ENCODE measurements at regions not wholly inside any gene's neighbourhood (a gene's known extent, or its start where the extent isn't known, plus 50 kb on each side); places are given as distances from the start of the nearest gene placed in this dataset.
"Not testable (repeated sequence)": the region's sequence is repeated elsewhere in the genome, so short reads cannot be mapped to it uniquely, and the experiment has no call there.

GRCh38 chr12:76176940-76177339 lies 92.5 kb upstream of the NAP1L1 start:
- H3K27ac Mint-ChIP-seq: no peak overlapping the region
- H3K4me3 Mint-ChIP-seq: no peak overlapping the region
- peaks cover 2% of the 10 kb centered on the region for H3K27me3 Mint-ChIP-seq (ENCODE audit: low read depth)
- no peak for DNase-seq (ENCODE audit: low spot score in 2 of 2, unreplicated experiment in 2 of 2)
- TF ChIP-seq CTCF (IDR thresholded peaks at IDR 0.05; ENCODE audit: unreplicated experiment): no peak
- H3K36me3 Mint-ChIP-seq: no peaks in the 10 kb centered on the region
- H3K4me1 Mint-ChIP-seq: no peaks in the 10 kb centered on the region
- H3K9me3 Mint-ChIP-seq: no peaks in the 10 kb centered on the region

- not testable (repeated sequence) for H3K27ac Mint-ChIP-seq, H3K4me3 Mint-ChIP-seq
Observed at GRCh38 chr12:76175946-76176345, 91.5 kb upstream of the NAP1L1 start.

GRCh38 chr12:76173756-76174155 lies 89.3 kb upstream of the NAP1L1 start:
- Mint-ChIP-seq H3K27me3 (ENCODE audit: low read depth) (no peaks in the 10 kb centered on the region), H3K27ac (no peak overlapping the region), H3K4me1 (no peaks in the 10 kb centered on the region), H3K36me3 (no peaks in the 10 kb centered on the region), H3K9me3 (peaks cover under 1% of the 10 kb centered on the region), H3K4me3 (no peak overlapping the region)
- no peak for TF ChIP-seq CTCF (IDR thresholded peaks at IDR 0.05; ENCODE audit: unreplicated experiment)
- no peak for DNase-seq (ENCODE audit: low spot score in 2 of 2, unreplicated experiment in 2 of 2)

More at GRCh38 chr12:76175946-76176345, 91.5 kb upstream of the NAP1L1 start:
- H3K4me1 Mint-ChIP-seq; H3K27me3 Mint-ChIP-seq (ENCODE audit: low read depth); H3K36me3 Mint-ChIP-seq; H3K9me3 Mint-ChIP-seq; DNase-seq (ENCODE audit: low spot score in 2 of 2, unreplicated experiment in 2 of 2): not testable (repeated sequence)

- Mint-ChIP-seq H3K9me3 (no peaks in the 10 kb centered on the region), H3K36me3 (no peaks in the 10 kb centered on the region), H3K4me1 (peaks cover 2% of the 10 kb centered on the region), H3K27ac (no peak overlapping the region), H3K4me3 (no peak overlapping the region), H3K27me3 (ENCODE audit: low read depth) (no peaks in the 10 kb centered on the region)
- peak; percentile 55 for TF ChIP-seq CTCF (IDR thresholded peaks at IDR 0.05; ENCODE audit: unreplicated experiment)
- DNase-seq (ENCODE audit: low spot score in 2 of 2, unreplicated experiment in 2 of 2): no peak
Observed at GRCh38 chr12:76158518-76159321, 74.2 kb upstream of the NAP1L1 start.

- Mint-ChIP-seq H3K4me1 (peaks cover 2% of the 10 kb centered on the region), H3K4me3 (no peak overlapping the region), H3K27me3 (ENCODE audit: low read depth) (no peaks in the 10 kb centered on the region), H3K27ac (no peak overlapping the region), H3K36me3 (no peaks in the 10 kb centered on the region), H3K9me3 (peaks cover 3% of the 10 kb centered on the region)
- no peak for DNase-seq (ENCODE audit: low spot score in 2 of 2, unreplicated experiment in 2 of 2)
- no peak for TF ChIP-seq CTCF (IDR thresholded peaks at IDR 0.05; ENCODE audit: unreplicated experiment)
Observed at GRCh38 chr12:76156726-76157125, 72.2 kb upstream of the NAP1L1 start.

- H3K4me3 Mint-ChIP-seq: no peak overlapping the region
- peaks cover 2% of the 10 kb centered on the region for H3K4me1 Mint-ChIP-seq
- H3K9me3 Mint-ChIP-seq: peaks cover 3% of the 10 kb centered on the region
- no peak overlapping the region for H3K27ac Mint-ChIP-seq
- no peak for DNase-seq (ENCODE audit: low spot score in 2 of 2, unreplicated experiment in 2 of 2)
- no peak for TF ChIP-seq CTCF (IDR thresholded peaks at IDR 0.05; ENCODE audit: unreplicated experiment)
- H3K27me3 Mint-ChIP-seq (ENCODE audit: low read depth): no peaks in the 10 kb centered on the region
- no peaks in the 10 kb centered on the region for H3K36me3 Mint-ChIP-seq
Observed at GRCh38 chr12:76156314-76156713, 71.8 kb upstream of the NAP1L1 start.

Measured in mesothelial cell of epicardium (in vitro differentiated cells).